Heart right ventricle (tissue), 16 donors: ENCODE measurements at regions not wholly inside any gene's neighbourhood (a gene's known extent, or its start where the extent isn't known, plus 50 kb on each side); places are given as distances from the start of the nearest gene placed in this dataset.

Experiments
- ATAC-seq, 8 donors: fragments of 200-7000 bp; cut with Tn5 transposase; one replicate each; pipeline ENCODE4 v1.9.1; 2020; ENCODE audit warnings: mild to moderate bottlenecking in 8 of 8, moderate library complexity in 8 of 8, moderate number of reproducible peaks in 1 of 8
- DNase-seq, 2 donors: peaks; one replicate each; pipeline ENCODE4 v3.0.0-alpha.2; 2020
- H3K27ac ChIP-seq, 10 donors: fragments of 200-600 bp; sonication (generic) in 2 of 10; one replicate each; pipeline versions ENCODE4 v1.5.0 to v1.8.0; 2020 to 2022; ENCODE audit warnings: mild to moderate bottlenecking in 3 of 10
- H3K27me3 ChIP-seq, 7 donors: fragments of 200-600 bp; one replicate each; pipeline ENCODE4 v1.8.0; 2021 to 2022; ENCODE audit warnings: mild to moderate bottlenecking in 2 of 7
- H3K36me3 ChIP-seq, 9 donors: fragments of 200-600 bp; sonication (generic) in 1 of 9; one replicate each; pipeline versions ENCODE4 v1.5.0 to v1.8.0; 2020 to 2022; ENCODE audit warnings: mild to moderate bottlenecking in 2 of 9
- H3K4me1 ChIP-seq, 9 donors: fragments of 200-600 bp; sonication (generic) in 1 of 9; one replicate each; pipeline versions ENCODE4 v1.5.0 to v1.8.0; 2020 to 2022; ENCODE audit warnings: mild to moderate bottlenecking in 4 of 9
- H3K4me3 ChIP-seq, 10 donors: fragments of 200-600 bp; sonication (generic) in 2 of 10; one replicate each; pipeline versions ENCODE4 v1.5.0 to v1.8.0; 2020 to 2022; ENCODE audit warnings: mild to moderate bottlenecking in 7 of 10, moderate library complexity in 2 of 10
- H3K9me3 ChIP-seq, 11 donors: fragments of 200-600 bp in 10 of 11; sonication (generic) in 2 of 11; one replicate each; pipeline versions ENCODE4 v1.5.0 to v1.8.0; 2013 to 2022; ENCODE audit warnings: mild to moderate bottlenecking in 2 of 11, control low read depth in 1 of 11, moderate library complexity in 1 of 11
- CTCF ChIP-seq, 9 donors: fragments of 200-600 bp; sonication (generic) in 2 of 9; IDR thresholded peaks; one replicate each; pipeline versions ENCODE4 v1.5.0 to v1.8.0; 2021 to 2022; ENCODE audit warnings: antibody characterized with exemption in 9 of 9, mild to moderate bottlenecking in 5 of 9, moderate library complexity in 1 of 9
- WGBS, 2 donors: extraction: QIAGEN DNeasy Blood & Tissue Kit; methylation state at CpG; one replicate each; pipeline ENCODE4 v1.1.7; 2013; ENCODE audit warnings: inconsistent platforms in 1 of 2; 5-methylcytosine and 5-hydroxymethylcytosine counted together
- intact Hi-C, 10 donors: fragments of 100-400 bp; cut with DNase I; formaldehyde crosslinking; loops; one replicate each; pipeline versions ENCODE4 v1.11.1 to v1.14.2; 2022
- donor health status: Arrhythmogenic right ventricular cardiomyopathy.
- donor health status: ischemic (EF 13 %, LVEDD 7.1; RV severe dilation, severe dysfunction).
- donor health status: healthy with polysubstance abuse.
- donor health status: DM: no; HTN: yes; CAD: no.
- donor health status: DM: no; HTN: no; CAD: no.
- donor health status: ischemic (EF 25% LVEDD 6.9; RV normal size, moderate dysfunction).
- donor health status: ischemic (EF 25% LVEDD 5.7; RV mildly dilated, moderate dysfunction).
- donor health status: healthy.
- donor health status: DM: yes; HTN: yes; CAD: no.
- donor health status: Ischemic cardiomyopathy.
- donor health status: ischemic (EF 35%, LVEDD 5.7; RV mildly dilated, moderate dysfunction).
- donor health status: nonischemic (EF 11% LVEDD 7.7; RV severe dilation, severe dysfunction).
- donor health status: DM: yes; HTN: yes; CAD: no.
- donor health status: PGD.
- donor health status: ischemic (EF 29% LVEDD 5.4; RV normal size, mild dysfunction).
- donor health status: nonischemic (EF 23%, LVEDD 6.1; RV moderate dilation, normal function).

- no peaks in the 10 kb centered on the region for H3K27me3 ChIP-seq
- TF ChIP-seq CTCF (IDR thresholded peaks at IDR 0.05) = no peak
- no peak overlapping the region for H3K4me3 ChIP-seq
- H3K36me3 ChIP-seq = no peaks in the 10 kb centered on the region
- no peaks in the 10 kb centered on the region for H3K9me3 ChIP-seq
- peaks cover 0 to 19% (median 1%) of the 10 kb centered on the region in 9 donors for H3K4me1 ChIP-seq
- WGBS, 2 donors = 79 to 80% methylated on average over 6 of the region's 6 CpGs
- no peak overlapping the region for H3K27ac ChIP-seq
- no peak for ATAC-seq
- intact Hi-C loops = loop anchor here in 1 of 10 donors (10.0 kb wide), 2 partner anchors 217 to 293 kb away; partner anchors contain the start of genes FGGY and JUN
- no peak for DNase-seq
These were observed 219.3 kb upstream of the FGGY start for GRCh38 chr1:59077466-59078069.

- H3K36me3 ChIP-seq = no peaks in the 10 kb centered on the region
- intact Hi-C loops = loop anchor here in 1 of 10 donors (10.0 kb wide), 2 partner anchors 217 to 293 kb away; partner anchors contain the start of genes FGGY and JUN
- H3K4me3 ChIP-seq = no peak overlapping the region
- peaks cover 0 to 15% (median 3%) of the 10 kb centered on the region in 9 donors for H3K4me1 ChIP-seq
- ATAC-seq (no peak), DNase-seq (no peak)
- no peaks in the 10 kb centered on the region for H3K9me3 ChIP-seq
- no peaks in the 10 kb centered on the region for H3K27me3 ChIP-seq
- WGBS, 2 donors = 54 to 73% methylated on average over 4 of the region's 4 CpGs
- no peak for TF ChIP-seq CTCF (IDR thresholded peaks at IDR 0.05)
- H3K27ac ChIP-seq = no peak overlapping the region
These were observed 218.7 kb upstream of the FGGY start for GRCh38 chr1:59078070-59078800.

DNA sequence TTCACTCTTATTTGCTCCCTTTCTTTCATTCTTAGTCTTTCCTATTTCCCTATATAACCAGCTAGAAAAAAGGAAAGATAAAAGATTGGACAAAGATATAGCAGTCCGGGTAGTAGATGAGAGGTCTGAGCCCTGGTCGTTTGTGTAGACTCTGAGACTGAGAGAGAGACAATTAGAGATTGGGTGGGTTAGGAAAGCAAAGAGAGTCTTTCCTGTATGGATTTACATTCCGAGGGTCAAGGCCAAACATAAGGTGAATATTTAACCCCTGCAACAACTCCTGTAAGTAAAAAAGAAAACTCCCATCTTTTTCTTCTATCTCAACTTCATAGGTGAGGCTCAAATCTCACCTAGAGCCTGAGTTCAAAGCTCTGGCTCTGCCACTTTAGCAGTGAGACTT, 218.0 kb upstream of the FGGY start:
- intact Hi-C loops = loop anchor here in 1 of 10 donors (10.0 kb wide), 2 partner anchors 216 to 294 kb away; partner anchors contain the start of genes FGGY and JUN
- H3K27ac ChIP-seq = no peak overlapping the region
- no peak for DNase-seq
- no peak for ATAC-seq
- WGBS, 2 donors = 82 to 91% methylated on average over 3 of the region's 3 CpGs
- no peaks in the 10 kb centered on the region for H3K27me3 ChIP-seq
- no peak overlapping the region for H3K4me3 ChIP-seq
- no peaks in the 10 kb centered on the region for H3K36me3 ChIP-seq
- no peaks in the 10 kb centered on the region for H3K9me3 ChIP-seq
- TF ChIP-seq CTCF (IDR thresholded peaks at IDR 0.05) = no peak
- peaks cover 0 to 19% (median 9%) of the 10 kb centered on the region in 9 donors for H3K4me1 ChIP-seq

DNA sequence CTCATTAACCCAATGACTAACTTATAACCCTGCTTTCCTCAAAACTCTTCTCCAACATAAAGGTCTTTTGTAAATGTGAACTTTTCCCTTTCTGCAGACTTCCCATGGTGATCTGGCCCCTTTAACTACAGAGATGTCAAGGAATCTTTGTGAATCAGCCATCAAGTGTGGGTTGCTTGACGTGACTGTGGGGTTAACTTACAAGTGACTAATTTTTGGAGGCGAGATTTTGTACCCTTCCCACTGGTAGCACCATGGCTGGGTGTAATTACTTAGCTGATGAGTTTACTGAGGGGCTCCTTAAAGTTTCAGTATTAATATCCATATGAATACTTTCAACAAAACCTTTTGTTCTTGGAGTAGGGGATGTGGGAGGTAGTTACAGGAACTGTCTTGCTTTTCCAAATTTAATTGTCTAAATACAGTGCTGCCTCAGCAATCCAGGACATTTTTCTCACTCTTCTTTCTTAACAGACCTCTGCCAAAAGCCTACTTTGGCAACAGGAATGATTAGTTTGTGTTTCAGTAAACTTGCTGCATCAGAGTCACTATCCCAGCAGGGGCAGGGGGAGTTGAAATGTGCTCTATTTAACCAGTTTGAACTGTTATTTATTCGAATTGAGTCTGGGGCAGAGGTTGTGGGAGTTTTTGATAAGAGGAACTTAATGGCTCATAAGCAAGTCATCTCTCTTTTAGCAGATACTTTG, 217.3 kb upstream of the FGGY start:
- H3K4me3 ChIP-seq = no peak overlapping the region
- no peak for ATAC-seq
- no peak for DNase-seq
- intact Hi-C loops = loop anchor here in 2 of 10 donors (10.0 kb wide), 3 partner anchors 215 to 605 kb away; partner anchors contain the start of genes FGGY (in 1 of the 2) and JUN (in 1 of the 2)
- no peaks in the 10 kb centered on the region for H3K36me3 ChIP-seq
- no peaks in the 10 kb centered on the region for H3K9me3 ChIP-seq
- TF ChIP-seq CTCF (IDR thresholded peaks at IDR 0.05) = no peak
- no peaks in the 10 kb centered on the region for H3K27me3 ChIP-seq
- peaks cover 4 to 26% (median 16%) of the 10 kb centered on the region in 9 donors for H3K4me1 ChIP-seq
- WGBS, 2 donors = 62 to 65% methylated on average over 3 of the region's 3 CpGs
- no peak overlapping the region for H3K27ac ChIP-seq
